Thyroid gland (tissue), 4 donors: ENCODE measurements at regions not wholly inside any gene's neighbourhood (a gene's known extent, or its start where the extent isn't known, plus 50 kb on each side); places are given as distances from the start of the nearest gene placed in this dataset.

Experiments
- CTCF ChIP-seq, 6 experiments: fragments of 200-600 bp in 3 of 6; fragments of 450-650 bp in 3 of 6; sonication (generic) in 3 of 6; IDR thresholded peaks; one replicate each; pipeline ENCODE4 v1.5.1; 2016 to 2019; ENCODE audit warnings: antibody characterized with exemption in 6 of 6, mild to moderate bottlenecking in 2 of 6, inconsistent platforms in 1 of 6, moderate library complexity in 1 of 6
- POLR2A ChIP-seq, 2 donors: fragments of 450-650 bp; IDR thresholded peaks; one replicate each; pipeline ENCODE4 v1.6.1; 2017; ENCODE audit warnings: antibody characterized with exemption in 2 of 2, mild to moderate bottlenecking in 2 of 2, moderate library complexity in 1 of 2

GRCh38 chr1:143699115-143699514 lies 272.7 kb downstream of the FAM72C start:
- TF ChIP-seq CTCF (IDR thresholded peaks at IDR 0.05) (no peak), POLR2A (IDR thresholded peaks at IDR 0.05) (no peak)
